Islet of Langerhans (tissue), 1 donor: ENCODE measurements at regions not wholly inside any gene's neighbourhood (a gene's known extent, or its start where the extent isn't known, plus 50 kb on each side); places are given as distances from the start of the nearest gene placed in this dataset.

Experiments
- FAIRE-seq: peaks from one replicate; lab custom pipeline; 2011; peaks lifted over from hg19 to GRCh38; lab: Jason Lieb, UNC

DNA sequence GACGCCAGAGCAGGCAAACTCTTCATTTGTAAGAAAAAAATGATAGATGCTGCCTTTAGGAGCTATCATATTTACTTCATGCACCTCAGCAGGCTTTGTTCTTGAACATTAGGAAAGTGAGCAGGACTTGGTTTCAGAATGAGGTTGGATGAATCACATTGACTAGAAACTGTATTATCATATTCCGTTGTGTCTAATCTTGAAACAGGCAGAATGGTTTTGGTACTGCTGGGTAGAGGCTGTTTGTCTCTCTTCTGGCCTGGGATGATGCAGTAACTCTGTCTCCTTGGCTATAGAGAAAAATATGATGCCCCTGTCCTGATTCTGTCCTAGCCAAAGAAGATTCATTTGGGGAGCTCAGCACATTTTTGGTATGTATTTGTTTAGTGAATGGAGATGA lies 344.2 kb upstream of the GRM7 start:
- FAIRE-seq = no peak

DNA sequence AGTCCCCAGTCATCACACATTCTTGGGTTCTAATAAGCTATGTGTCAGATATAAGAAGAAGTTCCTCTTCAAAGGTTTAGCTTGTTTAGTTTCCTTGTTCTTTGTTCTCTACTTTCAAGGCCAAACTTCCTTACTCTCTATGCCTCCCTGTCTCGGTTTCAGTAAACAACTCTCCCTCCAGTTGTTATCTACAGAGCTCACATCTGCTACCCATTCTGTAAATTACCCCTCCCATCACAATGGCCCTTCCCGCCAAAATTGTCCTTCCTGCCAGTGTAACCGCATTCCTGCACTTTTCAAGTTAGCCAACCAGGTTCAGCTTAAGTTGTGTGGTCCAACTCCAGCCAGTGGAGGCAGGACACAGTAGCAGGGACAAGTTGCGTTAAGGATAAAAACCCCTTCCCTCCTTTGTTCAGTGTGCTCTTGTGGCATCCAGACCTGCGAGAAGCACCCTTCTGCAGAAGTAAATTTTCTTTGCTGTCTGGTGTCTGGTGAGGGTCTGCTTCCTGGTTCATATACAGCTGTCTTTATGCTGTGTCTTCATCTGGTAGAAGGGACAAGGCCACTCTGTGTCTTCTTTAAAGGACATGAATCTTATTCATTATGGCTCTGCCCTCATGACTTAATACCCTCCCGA lies 342.1 kb upstream of the GRM7 start:
- FAIRE-seq = no peak

DNA sequence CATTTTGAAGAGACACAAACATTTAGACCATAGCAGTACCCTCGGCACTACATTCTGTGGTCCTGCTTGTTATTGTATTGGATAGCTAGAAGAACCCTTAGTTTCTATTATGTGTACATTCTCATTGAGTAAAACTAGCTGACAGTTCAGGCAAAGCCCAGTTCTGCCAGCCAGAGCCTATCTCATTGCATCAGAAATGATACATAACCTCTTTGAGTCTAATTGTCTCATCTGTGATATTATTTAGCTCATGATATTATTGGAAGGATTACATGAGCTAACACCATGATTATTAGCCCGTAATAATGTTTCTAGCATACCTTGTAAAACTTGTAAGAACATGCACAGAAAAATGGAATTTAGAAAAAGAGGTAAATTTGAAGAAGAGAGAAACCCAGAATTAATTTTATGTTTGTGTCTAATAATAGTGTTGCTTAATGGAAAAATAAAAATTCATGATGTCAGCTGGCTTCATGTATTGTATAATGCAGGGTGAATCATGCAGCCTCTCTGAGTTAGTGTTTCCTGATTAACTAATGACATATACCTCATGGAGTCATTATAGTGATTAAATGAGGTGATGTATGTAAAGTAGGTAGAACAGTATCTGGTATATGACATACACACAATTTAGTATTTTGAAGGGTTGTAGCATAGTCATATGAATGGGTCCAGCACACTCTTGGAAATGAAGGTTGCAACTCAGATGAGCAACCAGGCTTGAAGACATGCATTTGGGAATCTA lies 339.4 kb upstream of the GRM7 start:
- FAIRE-seq = no peak

DNA sequence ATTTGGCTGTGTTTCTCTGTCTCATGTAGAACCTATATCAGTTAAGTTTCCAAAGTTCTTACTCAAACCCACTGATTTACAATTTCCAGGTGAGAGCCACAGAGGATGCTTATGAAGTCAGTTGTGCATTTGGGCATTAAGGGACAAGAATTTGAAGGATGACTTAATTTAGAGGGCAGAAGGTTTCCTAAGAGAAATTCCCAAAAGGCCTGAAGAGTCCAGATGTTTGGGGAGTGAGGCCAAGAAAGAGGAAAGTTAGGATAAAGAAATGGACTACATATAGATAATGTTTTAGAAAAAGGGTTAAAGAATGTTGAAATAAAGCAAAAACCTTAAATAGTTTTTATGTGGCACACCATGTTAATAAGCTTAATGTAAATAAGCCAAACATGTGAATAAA lies 338.7 kb upstream of the GRM7 start:
- FAIRE-seq = no peak

DNA sequence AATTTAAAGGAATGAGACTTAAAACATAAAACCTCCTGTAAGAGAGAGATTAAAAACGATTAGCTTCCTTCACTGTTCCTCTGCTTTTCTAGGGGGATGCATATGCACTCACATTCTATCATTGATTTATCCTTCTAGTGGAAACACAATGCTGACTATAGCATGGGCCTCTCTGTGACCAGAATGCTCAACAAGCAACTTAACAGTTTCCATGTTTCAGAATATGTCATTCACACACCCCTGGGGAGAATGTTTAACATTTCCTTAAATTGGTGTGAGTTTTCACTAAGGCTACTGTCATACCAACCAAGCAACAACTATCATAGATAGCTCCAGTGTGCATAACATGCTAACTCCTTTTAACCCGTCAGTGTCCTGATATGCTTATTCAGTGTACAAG lies 337.9 kb upstream of the GRM7 start:
- FAIRE-seq = no peak

DNA sequence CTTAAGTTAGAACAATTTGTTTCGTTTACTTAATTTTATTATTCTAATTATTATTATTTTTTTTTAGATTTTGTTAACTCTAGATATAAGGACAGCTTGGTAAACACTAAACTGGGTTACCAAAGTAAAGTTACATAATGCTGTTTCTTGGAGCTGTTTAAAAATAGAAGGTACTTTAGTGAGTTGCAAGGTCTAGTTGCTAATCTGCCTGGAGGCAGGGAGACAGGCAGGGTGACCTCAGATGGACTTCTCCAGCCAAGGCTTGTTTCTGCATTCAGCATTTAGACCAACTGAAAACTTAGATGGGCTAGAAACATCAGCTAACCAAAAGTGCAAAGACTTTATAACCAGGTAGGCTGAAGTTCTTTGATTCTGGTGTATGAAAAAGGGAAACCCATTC lies 336.4 kb upstream of the GRM7 start:
- no peak for FAIRE-seq

DNA sequence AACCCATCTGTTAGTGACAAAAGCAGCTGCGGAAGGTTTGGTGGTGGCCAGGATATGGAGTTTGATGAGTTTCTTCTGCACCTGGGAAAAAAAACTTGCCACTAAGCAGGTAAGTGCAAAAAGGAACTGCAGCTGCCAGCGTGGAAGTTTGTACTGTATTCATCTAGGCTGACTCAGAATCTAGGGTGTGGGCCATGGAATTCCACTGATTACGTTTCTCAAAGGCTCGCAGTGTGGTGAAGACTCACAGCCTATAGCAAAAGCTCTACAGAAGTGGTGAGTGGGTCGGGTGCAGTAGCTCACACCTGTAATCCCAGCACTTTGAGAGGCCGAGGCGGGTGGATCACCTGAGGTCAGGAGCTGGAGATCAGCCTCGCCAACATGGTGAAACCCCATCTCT lies 334.6 kb upstream of the GRM7 start:
- FAIRE-seq = no peak

DNA sequence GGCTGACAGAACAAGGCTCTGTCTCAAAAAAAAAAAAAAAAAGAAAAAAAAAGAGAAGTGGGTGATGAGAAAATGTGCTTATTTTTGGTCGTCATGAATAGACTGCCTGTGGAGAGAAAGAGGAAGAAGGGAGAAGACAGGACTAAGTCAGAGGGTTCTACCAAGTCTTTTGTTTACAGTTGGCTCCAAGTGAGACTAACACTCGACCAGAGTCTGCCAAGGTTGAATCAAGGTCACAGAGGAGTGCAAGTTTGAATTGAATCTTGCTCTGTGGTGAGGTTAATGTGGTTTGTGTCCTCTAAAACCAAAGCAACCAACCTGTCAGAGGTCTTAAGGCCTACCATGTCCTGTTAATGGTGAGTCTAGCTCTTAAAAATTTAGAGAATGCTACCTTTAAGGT lies 334.1 kb upstream of the GRM7 start:
- FAIRE-seq = no peak

DNA sequence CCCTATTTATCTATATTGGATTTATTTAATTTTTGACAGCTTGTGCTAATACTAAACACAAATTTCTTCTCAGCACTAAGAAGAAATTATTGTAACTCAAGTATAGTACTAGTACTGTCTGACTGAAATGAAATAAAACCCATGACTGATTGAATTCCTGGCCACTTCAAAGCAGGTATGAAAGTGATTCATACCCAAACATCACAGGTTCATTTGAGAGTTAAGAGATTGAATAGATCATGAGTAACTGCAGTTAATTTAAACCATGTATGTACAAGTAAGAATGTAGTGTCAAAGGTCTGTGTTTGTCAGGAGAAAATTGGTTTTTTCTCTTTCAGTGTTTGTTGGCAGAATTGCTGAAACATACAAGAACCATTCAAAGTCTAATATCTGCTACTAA lies 332.0 kb upstream of the GRM7 start:
- no peak for FAIRE-seq

DNA sequence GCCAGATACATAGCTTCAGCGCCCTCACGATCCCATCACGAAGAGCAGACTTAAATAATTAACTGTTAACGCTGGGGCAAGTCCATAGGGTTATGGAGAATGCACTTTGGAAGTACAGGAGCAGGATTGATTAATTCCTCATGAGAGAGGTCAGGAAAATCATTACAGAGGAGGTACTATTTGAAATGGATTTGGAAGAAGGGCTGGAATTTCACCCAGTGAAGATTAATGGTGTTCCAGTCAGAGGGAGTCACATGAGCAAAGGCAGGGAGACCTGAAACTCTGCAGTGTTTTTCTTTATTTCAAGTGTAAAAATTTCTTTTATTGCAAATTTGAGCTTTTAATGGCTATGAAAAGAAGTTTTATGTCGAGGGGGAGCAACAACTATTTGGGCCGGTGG lies 329.8 kb upstream of the GRM7 start:
- FAIRE-seq = no peak

DNA sequence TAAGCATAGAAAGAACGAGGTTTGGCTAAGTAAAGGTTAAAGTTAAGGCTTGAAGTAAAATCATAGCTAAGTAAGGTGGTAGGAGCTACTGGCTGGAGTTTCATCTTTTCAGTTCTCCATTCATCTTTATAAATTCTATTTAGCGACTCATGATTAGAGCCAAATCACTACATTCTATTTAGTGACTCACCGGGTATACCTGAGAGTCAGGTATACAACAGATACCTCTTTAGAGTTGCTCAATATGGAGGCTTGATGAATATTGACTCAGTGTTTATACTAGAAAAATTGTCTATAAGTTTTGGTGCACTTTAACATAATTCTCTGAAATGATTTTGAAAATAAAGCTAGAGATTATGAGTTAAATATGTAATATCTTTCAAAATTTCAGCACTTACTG lies 328.8 kb upstream of the GRM7 start:
- no peak for FAIRE-seq

DNA sequence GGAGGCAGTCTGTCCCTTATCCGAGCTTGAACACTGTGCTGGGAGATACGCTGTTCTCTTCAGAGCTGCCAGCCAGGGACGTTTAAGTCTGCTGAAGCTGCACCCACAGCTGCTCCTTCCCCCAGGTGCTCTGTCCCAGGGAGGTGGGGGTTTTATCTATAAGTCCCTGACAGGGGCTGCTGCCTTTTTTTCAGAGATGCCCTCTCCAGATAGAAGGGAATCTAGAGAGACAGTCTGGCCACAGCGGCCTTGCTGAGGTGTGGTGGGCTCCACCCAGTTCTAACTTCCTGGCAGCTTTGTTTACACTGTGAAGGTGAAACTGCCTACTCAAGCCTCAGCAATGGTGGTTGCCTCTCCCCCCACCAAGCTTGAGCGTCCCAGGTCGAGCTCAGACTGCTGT lies 319.9 kb upstream of the GRM7 start:
- no peak for FAIRE-seq

DNA sequence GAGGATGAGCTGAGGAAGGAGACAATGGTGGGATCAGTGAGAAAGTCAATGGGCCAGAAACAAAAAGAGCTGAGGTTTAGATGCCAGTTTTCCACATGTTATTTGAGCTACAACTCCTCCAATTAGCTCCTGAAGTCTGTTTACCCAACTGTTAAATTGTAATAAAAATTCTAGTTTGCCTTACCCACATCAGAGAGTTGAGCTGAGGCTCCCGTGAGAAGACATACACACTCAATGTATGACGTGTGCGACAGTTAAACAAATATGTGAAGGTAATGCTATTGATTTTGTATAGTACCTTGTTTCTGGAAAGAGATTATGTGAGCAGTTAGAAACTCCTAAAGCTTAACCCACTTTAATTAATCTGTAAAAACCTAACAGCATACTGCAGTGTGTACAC lies 318.1 kb upstream of the GRM7 start:
- no peak for FAIRE-seq

DNA sequence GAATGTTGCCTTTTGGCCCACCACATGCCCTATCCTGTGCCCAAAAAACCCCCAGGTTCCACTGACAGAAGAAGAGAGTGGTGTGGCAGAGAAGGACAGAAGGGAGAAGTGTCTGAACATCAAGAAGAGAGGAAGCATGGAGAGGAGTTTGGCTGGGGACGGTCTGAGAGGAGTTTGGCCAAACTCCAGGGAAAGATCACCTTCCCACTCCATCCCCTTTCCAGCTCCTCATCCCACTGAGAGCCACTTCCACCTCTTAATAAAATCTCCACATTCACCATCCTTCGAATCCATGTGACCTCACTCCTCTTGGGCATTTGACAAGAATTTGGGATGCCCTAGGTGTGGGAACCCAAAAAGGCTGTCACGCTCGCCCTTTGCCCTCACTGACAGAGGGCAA lies 311.6 kb upstream of the GRM7 start:
- no peak for FAIRE-seq

DNA sequence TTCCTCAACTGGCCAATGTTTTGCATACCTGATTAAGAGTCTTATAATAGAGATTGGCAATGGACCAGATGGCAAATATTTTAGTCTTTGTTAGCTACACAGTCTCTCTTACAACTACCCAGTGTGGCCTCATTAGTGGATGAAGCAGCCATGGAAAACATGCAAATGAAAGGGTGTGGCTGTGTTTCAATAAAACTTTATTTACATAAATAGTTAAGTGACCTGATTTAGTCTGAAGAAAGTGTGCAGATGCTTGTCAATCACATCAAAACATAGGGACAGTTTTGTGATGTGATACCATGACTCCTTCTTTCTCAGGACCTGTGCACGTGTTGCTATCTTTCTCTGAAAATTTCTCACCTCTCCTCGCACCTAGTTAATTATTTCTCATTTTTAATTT lies 309.8 kb upstream of the GRM7 start:
- FAIRE-seq = no peak

DNA sequence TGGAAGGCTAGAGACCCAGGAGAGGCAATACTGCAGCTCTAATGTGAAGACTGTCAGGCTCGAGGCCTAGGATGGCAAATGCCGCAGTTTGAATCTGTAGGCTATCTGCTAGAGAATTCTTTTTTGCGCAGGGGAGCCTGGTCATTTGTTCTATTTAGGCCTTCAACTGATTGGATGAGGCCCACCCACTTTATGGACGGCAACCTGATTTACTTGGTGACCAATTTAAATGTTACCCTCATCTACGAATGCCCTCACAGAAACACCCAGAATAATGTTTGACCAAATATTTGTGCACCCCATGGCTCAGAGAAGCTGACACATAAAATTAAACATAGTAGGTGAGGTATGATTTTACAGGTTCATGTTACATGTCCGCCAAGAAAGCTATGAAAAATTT lies 300.7 kb upstream of the GRM7 start:
- no peak for FAIRE-seq

DNA sequence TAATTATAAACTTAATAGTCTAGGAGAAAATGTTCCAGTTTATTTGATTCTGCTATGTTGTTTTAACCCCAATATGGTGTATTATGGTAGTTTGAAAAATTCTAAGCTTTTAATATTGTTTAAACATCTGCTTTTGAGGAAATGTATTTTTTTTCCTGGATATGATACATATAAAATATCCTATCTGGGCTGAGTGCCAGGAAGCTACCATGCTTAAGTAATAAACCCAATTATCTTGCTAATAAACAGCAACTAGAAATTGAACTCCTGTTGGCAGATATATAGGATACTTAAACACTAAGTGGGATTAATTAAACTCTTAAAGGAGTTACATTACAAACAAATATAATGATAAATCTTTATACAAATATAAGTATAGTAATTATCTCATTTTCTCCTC lies 293.7 kb upstream of the GRM7 start:
- FAIRE-seq = no peak

DNA sequence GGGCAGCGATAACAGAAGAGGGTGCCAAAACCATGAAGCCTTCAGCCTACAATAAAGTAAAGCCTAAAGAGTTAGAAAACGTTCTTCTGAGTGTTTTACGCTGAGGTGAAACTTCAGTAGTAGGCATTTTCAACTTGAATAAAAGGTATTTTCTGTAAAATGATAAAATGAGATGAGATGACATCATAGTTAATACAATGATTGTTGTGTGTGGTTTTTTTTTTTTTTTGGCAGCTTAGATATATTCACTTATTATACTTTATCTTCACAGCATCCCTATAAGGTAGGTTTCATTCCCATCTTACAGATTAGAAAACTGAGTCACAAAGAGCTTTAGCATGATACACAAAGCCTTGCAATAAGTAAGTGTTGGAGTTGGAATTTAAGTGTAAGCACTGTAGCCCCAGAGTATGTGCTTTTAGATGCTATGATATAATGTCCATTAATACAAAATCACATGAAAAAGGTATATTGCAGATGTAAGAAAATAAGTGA lies 291.9 kb upstream of the GRM7 start:
- FAIRE-seq = no peak

DNA sequence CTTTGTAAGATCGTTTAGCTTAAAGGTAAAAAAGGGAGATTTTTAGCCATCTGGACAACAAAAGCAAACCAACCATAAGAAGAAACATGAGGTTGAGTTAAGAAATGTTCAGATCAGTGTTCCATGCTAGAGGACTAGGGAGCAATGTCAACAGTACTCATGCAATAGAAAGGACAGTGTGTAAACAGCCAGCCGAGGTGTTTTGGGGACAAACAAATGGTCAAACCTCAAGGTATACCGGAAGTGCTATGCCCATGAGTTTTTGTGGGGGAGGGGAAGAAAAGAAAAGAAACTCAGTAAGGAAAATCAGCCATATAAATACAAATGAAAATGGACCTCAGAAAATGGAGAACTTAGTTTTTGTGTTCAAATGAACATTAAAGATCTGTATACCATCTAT lies 289.5 kb upstream of the GRM7 start:
- no peak for FAIRE-seq

DNA sequence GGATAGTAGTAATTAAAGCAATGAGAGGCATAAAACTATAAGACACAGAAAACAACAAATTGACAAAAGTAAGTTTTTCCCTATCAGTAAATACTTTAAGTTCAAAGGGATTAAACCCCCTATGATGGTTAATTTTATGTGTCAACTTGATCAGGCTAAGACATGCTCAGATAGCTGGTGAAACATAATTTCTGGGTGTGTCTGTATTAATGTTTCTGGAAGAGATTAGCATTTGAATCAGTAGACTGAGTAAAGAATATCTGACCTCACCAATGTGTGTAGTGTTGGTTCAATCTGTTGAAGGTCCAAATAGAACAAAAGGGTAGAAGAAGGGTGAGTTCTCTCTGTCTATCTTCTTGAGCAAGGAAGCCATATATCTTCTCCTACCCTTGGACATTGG lies 283.3 kb upstream of the GRM7 start:
- no peak for FAIRE-seq

DNA sequence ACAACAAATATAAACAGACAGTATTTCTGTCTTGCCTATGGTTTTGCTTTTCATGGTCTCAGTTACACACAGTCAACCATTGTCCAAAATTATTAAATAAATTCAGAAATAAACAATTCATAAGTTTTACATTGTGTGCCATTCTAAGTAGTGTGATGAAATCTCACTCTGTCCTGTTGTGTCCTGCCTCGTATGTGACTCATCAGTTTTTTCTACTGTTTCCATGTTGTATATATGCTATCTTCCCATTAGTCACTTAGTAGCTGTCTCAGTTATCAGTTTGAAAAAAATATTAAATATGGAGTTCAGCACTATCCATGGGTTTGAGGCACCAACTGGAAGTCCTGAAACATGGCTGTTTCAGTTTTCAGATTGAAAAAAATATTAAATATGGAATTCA lies 282.4 kb upstream of the GRM7 start:
- no peak for FAIRE-seq

DNA sequence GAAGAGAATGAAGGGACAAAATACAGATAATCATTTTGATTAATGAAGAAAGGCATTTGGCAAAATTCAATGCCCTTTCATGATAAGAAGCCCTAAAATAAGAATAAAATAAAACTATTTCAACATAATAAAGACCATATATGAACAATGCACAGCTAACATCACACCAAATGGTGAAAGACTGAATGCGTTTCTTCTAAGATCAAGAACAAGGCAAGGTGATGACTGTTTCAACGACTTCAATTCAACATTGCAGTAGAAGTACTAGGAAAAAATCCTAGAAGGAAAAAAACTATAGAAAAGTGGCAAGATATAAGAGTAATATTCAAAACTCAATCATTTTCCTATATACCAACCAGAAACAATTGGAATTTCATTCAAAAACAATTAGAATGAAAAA lies 280.1 kb upstream of the GRM7 start:
- no peak for FAIRE-seq

DNA sequence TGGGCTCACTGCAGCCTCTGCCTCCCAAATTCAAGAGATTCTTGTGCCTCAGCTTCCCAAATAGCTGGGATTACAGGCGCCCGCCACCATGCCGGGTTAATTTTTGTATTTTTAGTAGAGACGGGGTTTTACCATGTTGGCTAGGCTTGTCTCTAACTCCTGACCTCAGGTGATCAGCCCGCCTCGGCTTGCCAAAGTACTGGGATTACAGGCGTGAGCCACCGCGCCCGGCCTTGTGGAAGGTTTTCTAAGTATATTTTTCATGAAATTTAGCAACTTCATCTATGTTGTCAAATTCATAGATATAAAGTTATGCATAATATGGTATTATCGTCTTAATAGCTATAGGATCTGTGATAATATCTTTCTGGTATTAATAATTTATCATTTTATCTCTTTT lies 275.6 kb upstream of the GRM7 start:
- FAIRE-seq = no peak

DNA sequence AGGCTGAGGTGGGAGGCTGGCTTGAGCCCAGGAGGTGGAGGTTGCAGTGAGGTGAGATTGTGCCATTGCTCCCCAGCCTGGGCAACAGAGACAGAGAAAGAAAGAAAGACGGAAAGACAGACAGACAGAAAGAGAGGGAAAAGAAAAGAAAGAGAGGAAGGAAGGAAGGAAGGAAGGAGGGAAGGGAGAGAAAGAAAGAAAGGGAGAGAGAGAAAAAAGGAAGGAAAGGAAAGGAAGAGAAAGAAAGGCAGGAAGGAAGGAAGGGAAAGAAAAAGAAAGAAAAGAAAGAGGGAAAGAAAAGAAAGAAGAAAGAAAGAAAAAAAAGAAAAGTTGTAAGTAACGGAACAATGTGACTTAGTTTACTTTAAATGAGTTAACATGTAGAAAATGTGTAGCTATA lies 260.7 kb upstream of the GRM7 start:
- FAIRE-seq = no peak
